Large intestine (tissue), 3 donors: ENCODE measurements at regions not wholly inside any gene's neighbourhood (a gene's known extent, or its start where the extent isn't known, plus 50 kb on each side); places are given as distances from the start of the nearest gene placed in this dataset.

Source experiments
- DNase-seq, 2 donors: peaks; one replicate each; pipeline versions ENCODE4 v3.0.0 to v3.0.0-alpha.2; 2013
- H3K27ac ChIP-seq: one replicate; pipeline ENCODE4 v1.5.1; 2013; ENCODE audit warnings: low read length
- H3K27me3 ChIP-seq: 2 replicates; pipeline ENCODE4 v1.6.1; 2013; ENCODE audit warnings: low read length; ENCODE audit not compliant: control insufficient read depth, insufficient read depth
- H3K36me3 ChIP-seq: 2 replicates; pipeline ENCODE4 v1.6.1; 2013; ENCODE audit warnings: low read length; ENCODE audit not compliant: control insufficient read depth, insufficient read depth
- H3K4me1 ChIP-seq: one replicate; pipeline ENCODE4 v1.6.1; 2013; ENCODE audit warnings: low read length; ENCODE audit not compliant: control insufficient read depth, insufficient read depth
- H3K4me3 ChIP-seq: one replicate; pipeline ENCODE4 v1.5.1; 2013; ENCODE audit warnings: low read length
- H3K9me3 ChIP-seq: one replicate; pipeline ENCODE4 v1.6.1; 2013; ENCODE audit warnings: mild to moderate bottlenecking, low read depth, low read length, moderate library complexity; ENCODE audit not compliant: control insufficient read depth
- WGBS: methylation state at CpG from one replicate; pipeline ENCODE4 v1.1.5; 2013; ENCODE audit warnings: low lambda C conversion rate; ENCODE audit not compliant: insufficient coverage; 5-methylcytosine and 5-hydroxymethylcytosine counted together

- H3K9me3 ChIP-seq: no peaks in the 10 kb centered on the region
- H3K4me3 ChIP-seq: no peak overlapping the region
- H3K27me3 ChIP-seq: no peaks in the 10 kb centered on the region
- H3K36me3 ChIP-seq: no peaks in the 10 kb centered on the region
- no peak for DNase-seq
- WGBS: 100% methylated on average over 1 of the region's 6 CpGs
- H3K4me1 ChIP-seq: no peaks in the 10 kb centered on the region
- no peak overlapping the region for H3K27ac ChIP-seq
Observed at GRCh38 chr16:86702824-86703588, 124.7 kb downstream of the FOXL1 start.

- Histone ChIP-seq H3K36me3 (no peaks in the 10 kb centered on the region), H3K27me3 (peaks cover 5% of the 10 kb centered on the region), H3K4me3 (no peak overlapping the region), H3K9me3 (no peaks in the 10 kb centered on the region), H3K4me1 (no peaks in the 10 kb centered on the region), H3K27ac (no peak overlapping the region)
- no CpG with 5 or more reads among the region's 8 CpGs for WGBS
- DNase-seq: no peak
Observed at GRCh38 chr16:86704516-86704915, 126.2 kb downstream of the FOXL1 start.

- no CpG with 5 or more reads among the region's 7 CpGs for WGBS
- no peak overlapping the region for H3K27ac ChIP-seq
- H3K36me3 ChIP-seq: no peaks in the 10 kb centered on the region
- H3K27me3 ChIP-seq: peaks cover 10% of the 10 kb centered on the region
- no peak overlapping the region for H3K4me3 ChIP-seq
- H3K4me1 ChIP-seq: no peaks in the 10 kb centered on the region
- no peaks in the 10 kb centered on the region for H3K9me3 ChIP-seq
- DNase-seq: no peak
Observed at GRCh38 chr16:86706726-86707125, 128.4 kb downstream of the FOXL1 start.

- Histone ChIP-seq H3K4me3 (no peak overlapping the region), H3K36me3 (no peaks in the 10 kb centered on the region), H3K4me1 (no peaks in the 10 kb centered on the region), H3K9me3 (no peaks in the 10 kb centered on the region), H3K27me3 (peaks cover 10% of the 10 kb centered on the region), H3K27ac (no peak overlapping the region)
- no CpG with 5 or more reads among the region's 18 CpGs for WGBS
- no peak for DNase-seq
Observed at GRCh38 chr16:86707171-86707570, 128.8 kb downstream of the FOXL1 start.

- Histone ChIP-seq H3K4me3 (no peak overlapping the region), H3K4me1 (no peaks in the 10 kb centered on the region), H3K9me3 (no peaks in the 10 kb centered on the region), H3K27me3 (peaks cover 10% of the 10 kb centered on the region), H3K36me3 (no peaks in the 10 kb centered on the region), H3K27ac (no peak overlapping the region)
- WGBS: no CpG with 5 or more reads among the region's 20 CpGs
- no peak for DNase-seq
Observed at GRCh38 chr16:86707581-86707980, 129.2 kb downstream of the FOXL1 start.

- H3K4me3 ChIP-seq: no peak overlapping the region
- H3K36me3 ChIP-seq: no peaks in the 10 kb centered on the region
- no CpG with 5 or more reads among the region's 11 CpGs for WGBS
- peaks cover 10% of the 10 kb centered on the region for H3K27me3 ChIP-seq
- no peak for DNase-seq
- H3K9me3 ChIP-seq: no peaks in the 10 kb centered on the region
- H3K27ac ChIP-seq: no peak overlapping the region
- no peaks in the 10 kb centered on the region for H3K4me1 ChIP-seq
Observed at GRCh38 chr16:86708431-86708830, 130.1 kb downstream of the FOXL1 start.

- DNase-seq: no peak
- H3K9me3 ChIP-seq: no peaks in the 10 kb centered on the region
- H3K27ac ChIP-seq: no peak overlapping the region
- H3K27me3 ChIP-seq: peaks cover 10% of the 10 kb centered on the region
- no peaks in the 10 kb centered on the region for H3K36me3 ChIP-seq
- WGBS: no CpG with 5 or more reads among the region's 3 CpGs
- H3K4me3 ChIP-seq: no peak overlapping the region
- no peaks in the 10 kb centered on the region for H3K4me1 ChIP-seq
Observed at GRCh38 chr16:86709103-86709502, 130.8 kb downstream of the FOXL1 start.

GRCh38 chr16:86709902-86710601 is 131.7 kb downstream of the FOXL1 start:
- 100% methylated on average over 1 of the region's 31 CpGs for WGBS
- no peaks in the 10 kb centered on the region for H3K9me3 ChIP-seq

GRCh38 chr16:86710602-86710950 is 132.2 kb downstream of the FOXL1 start:
- Histone ChIP-seq H3K9me3 (no peaks in the 10 kb centered on the region), H3K27ac (no peak overlapping the region), H3K36me3 (no peaks in the 10 kb centered on the region), H3K27me3 (peaks cover 10% of the 10 kb centered on the region), H3K4me3 (no peak overlapping the region), H3K4me1 (no peaks in the 10 kb centered on the region)
- DNase-seq: no peak
- WGBS: no CpG with 5 or more reads among the region's 8 CpGs

More at GRCh38 chr16:86709902-86710601, 131.7 kb downstream of the FOXL1 start:
- H3K4me3 ChIP-seq: no peak overlapping the region
- no peaks in the 10 kb centered on the region for H3K4me1 ChIP-seq
- H3K36me3 ChIP-seq: no peaks in the 10 kb centered on the region
- peaks cover 10% of the 10 kb centered on the region for H3K27me3 ChIP-seq
- no peak overlapping the region for H3K27ac ChIP-seq
- no peak for DNase-seq

GRCh38 chr16:86712158-86713009 is 134.0 kb downstream of the FOXL1 start:
- H3K36me3 ChIP-seq: no peaks in the 10 kb centered on the region
- H3K4me1 ChIP-seq: no peaks in the 10 kb centered on the region
- H3K27me3 ChIP-seq: peaks cover 13% of the 10 kb centered on the region
- H3K27ac ChIP-seq: no peak overlapping the region
- no peak for DNase-seq
- no peak overlapping the region for H3K4me3 ChIP-seq
- WGBS: no CpG with 5 or more reads among the region's 18 CpGs
- no peaks in the 10 kb centered on the region for H3K9me3 ChIP-seq
